ENCODE measurements at regions not wholly inside any gene's neighbourhood (a gene's known extent, or its start where the extent isn't known, plus 50 kb on each side); places are given as distances from the start of the nearest gene placed in this dataset.

DNA sequence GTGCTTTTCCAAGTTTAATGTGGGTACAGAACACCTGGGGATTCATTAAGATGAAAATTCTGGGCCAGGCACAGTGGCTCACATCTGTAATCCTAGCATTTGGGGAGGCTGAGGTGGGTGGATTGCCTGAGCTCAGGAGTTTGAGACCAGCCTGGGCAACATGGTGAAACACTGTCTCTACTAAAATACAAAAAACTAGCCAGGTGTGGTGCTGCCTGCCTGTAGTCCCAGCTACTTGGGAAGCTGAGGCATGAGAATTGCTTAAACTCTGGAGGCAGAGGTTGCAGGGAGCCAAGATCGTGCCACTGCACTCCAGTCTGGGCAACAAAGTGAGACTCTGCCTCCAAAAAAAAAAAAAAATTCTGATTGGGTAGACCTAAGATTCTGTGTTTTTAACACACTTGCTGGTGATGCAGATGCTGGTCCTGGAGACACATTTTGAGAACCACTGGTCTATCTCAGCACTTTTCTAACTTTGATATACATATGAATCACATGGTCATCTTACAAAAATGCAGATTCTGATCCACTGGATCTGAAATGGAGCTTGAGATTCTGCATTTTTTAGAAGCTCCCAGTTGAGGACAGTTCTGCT is 223.8 kb upstream of the SATB1 start:
- TF ChIP-seq, protein P1, sequence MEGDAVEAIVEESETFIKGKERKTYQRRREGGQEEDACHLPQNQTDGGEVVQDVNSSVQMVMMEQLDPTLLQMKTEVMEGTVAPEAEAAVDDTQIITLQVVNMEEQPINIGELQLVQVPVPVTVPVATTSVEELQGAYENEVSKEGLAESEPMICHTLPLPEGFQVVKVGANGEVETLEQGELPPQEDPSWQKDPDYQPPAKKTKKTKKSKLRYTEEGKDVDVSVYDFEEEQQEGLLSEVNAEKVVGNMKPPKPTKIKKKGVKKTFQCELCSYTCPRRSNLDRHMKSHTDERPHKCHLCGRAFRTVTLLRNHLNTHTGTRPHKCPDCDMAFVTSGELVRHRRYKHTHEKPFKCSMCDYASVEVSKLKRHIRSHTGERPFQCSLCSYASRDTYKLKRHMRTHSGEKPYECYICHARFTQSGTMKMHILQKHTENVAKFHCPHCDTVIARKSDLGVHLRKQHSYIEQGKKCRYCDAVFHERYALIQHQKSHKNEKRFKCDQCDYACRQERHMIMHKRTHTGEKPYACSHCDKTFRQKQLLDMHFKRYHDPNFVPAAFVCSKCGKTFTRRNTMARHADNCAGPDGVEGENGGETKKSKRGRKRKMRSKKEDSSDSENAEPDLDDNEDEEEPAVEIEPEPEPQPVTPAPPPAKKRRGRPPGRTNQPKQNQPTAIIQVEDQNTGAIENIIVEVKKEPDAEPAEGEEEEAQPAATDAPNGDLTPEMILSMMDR (conservative IDR thresholded peaks at IDR 0.05; ENCODE audit: control insufficient read depth, insufficient read depth, low read depth, low read length) = no peak
- no peak for DNase-seq (ENCODE audit: low read depth)
- no peak overlapping the region for H3K4me3 ChIP-seq (ENCODE audit: control insufficient read depth, low read depth, low read length)

DNA sequence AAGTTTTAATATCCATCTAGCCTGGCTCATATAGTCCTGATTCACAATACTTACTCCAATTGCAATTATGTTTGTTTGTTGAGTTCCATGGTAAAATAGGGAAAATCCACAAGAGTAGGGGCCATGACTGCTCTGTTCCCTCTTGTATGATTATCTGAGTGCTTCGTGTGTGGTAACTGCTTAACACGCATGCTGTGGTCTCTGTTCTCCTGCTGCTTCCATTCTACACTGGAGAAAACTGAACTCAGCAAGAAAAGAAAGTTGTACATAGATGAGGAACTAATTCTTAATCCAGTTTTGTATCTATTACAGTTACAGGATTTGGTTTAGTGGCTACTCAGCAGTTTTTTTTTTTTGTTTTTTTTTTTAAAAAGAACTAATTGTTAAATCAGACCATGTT is 223.0 kb upstream of the SATB1 start:
- TF ChIP-seq, protein P1 (conservative IDR thresholded peaks at IDR 0.05; ENCODE audit: control insufficient read depth, insufficient read depth, low read depth, low read length) = no peak
- no peak for DNase-seq (ENCODE audit: low read depth)
- H3K4me3 ChIP-seq (ENCODE audit: control insufficient read depth, low read depth, low read length) = no peak overlapping the region

DNA sequence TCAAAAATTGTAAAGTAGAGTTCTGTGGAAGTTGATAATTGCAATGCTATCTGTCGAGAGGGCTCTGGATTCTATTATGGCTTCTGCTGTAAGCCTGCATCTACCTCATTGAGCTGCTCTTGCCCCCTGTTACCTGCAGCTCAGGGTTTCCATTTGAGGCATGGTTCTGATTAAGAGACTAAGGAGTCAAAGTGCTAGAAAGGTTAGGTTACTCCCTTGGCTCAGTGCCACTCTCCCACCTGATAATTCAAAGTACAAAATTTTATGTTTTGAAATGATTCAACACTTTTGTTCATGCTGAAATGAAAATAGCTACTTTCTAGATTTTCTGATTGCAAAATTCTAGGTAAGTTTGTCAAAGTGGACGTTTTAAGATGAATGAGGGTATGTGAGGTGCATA is 220.5 kb upstream of the SATB1 start:
- H3K4me3 ChIP-seq (ENCODE audit: control insufficient read depth, low read depth, low read length) = no peak overlapping the region
- no peak for DNase-seq (ENCODE audit: low read depth)
- TF ChIP-seq, protein P1 (conservative IDR thresholded peaks at IDR 0.05; ENCODE audit: control insufficient read depth, insufficient read depth, low read depth, low read length) = no peak

DNA sequence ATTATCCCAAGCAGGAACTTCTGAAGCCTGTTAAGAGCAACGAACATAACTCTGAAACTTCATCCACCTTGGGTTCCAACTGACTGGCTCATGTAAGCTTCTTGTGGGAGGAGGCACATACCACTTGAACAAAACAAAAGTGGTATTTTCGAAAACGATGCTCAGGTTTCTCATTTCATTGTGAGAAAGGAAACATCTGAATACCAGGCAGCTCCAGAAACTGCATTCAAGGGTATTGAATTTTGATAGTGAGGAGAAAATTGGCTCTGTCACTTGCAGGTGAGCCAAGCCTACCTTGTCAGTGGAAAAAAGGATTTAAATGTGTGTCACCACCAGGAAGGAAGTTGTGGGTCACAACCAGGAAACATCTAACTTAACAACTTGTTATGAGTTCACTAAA is 218.1 kb upstream of the SATB1 start:
- DNase-seq (ENCODE audit: low read depth) = no peak
- H3K4me3 ChIP-seq (ENCODE audit: control insufficient read depth, low read depth, low read length) = no peak overlapping the region
- TF ChIP-seq, protein P1 (conservative IDR thresholded peaks at IDR 0.05; ENCODE audit: control insufficient read depth, insufficient read depth, low read depth, low read length) = no peak

DNA sequence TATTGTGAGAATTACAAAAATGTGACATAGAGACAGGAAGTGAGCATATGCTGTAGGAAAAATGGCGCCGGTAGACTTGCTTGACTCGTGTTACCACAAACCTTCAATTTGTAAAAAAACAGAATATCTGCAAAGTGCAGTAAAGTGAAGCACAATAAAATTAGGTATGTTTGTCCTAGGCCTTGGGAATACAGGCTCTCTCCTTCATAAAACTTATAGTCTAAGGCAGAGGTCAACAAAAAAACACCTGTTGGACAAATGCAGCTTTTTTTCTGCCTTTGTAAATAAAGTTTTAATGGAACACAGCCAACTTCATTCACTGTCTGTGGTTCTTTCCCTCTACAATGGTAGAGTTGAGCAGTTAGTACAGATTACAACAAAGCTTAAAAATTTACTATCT is 216.8 kb upstream of the SATB1 start:
- TF ChIP-seq, protein P1 (conservative IDR thresholded peaks at IDR 0.05; ENCODE audit: control insufficient read depth, insufficient read depth, low read depth, low read length) = no peak
- no peak for DNase-seq (ENCODE audit: low read depth)
- no peak overlapping the region for H3K4me3 ChIP-seq (ENCODE audit: control insufficient read depth, low read depth, low read length)

DNA sequence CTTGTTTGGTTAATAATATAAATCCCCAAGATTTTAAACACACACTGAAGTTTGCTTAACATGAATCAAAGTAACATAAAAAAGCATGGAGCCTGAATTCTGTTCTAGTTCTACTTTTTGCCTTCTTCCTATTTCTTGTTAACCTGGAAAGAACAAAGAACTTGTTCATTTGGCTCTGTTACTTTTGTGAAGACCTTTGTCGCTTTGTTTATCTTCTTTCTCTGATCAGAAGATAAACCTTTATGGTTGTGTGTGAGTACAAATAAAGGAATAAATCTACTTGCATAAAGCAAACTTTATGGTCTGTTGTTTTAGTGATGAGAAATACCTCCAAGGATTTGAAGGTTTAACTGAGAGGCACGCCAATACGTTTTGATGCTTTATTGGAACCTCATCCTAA is 210.1 kb upstream of the SATB1 start:
- TF ChIP-seq, protein P1 (conservative IDR thresholded peaks at IDR 0.05; ENCODE audit: control insufficient read depth, insufficient read depth, low read depth, low read length) = no peak
- DNase-seq (ENCODE audit: low read depth) = no peak

DNA sequence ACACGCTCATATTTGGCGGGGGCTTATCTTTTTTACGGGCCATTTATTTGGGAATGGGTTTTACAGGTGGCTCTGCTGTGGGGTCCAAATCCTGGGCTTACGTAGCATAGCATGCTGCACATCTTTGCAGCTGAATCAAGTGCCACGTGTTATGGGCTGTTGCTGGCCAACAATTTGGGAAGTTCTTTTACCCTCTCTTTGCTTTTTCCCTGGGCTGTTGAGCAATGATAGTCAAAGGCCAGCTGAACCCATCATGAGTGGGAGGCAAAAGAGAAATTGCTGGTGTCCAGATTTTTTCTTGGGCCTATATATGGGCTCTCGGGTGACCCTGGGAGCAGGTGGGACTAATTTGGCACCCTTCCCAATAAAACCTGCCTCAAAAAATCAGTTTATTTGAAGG is 209.3 kb upstream of the SATB1 start:
- no peak overlapping the region for H3K4me3 ChIP-seq (ENCODE audit: control insufficient read depth, low read depth, low read length)
- DNase-seq (ENCODE audit: low read depth) = no peak
- TF ChIP-seq, protein P1 (conservative IDR thresholded peaks at IDR 0.05; ENCODE audit: control insufficient read depth, insufficient read depth, low read depth, low read length) = no peak

More for the DNA sequence above, 210.1 kb upstream of the SATB1 start:
- H3K4me3 ChIP-seq (ENCODE audit: control insufficient read depth, low read depth, low read length) = no peak overlapping the region
